ENCODE measurements at regions not wholly inside any gene's neighbourhood (a gene's known extent, or its start where the extent isn't known, plus 50 kb on each side); places are given as distances from the start of the nearest gene placed in this dataset.

DNA sequence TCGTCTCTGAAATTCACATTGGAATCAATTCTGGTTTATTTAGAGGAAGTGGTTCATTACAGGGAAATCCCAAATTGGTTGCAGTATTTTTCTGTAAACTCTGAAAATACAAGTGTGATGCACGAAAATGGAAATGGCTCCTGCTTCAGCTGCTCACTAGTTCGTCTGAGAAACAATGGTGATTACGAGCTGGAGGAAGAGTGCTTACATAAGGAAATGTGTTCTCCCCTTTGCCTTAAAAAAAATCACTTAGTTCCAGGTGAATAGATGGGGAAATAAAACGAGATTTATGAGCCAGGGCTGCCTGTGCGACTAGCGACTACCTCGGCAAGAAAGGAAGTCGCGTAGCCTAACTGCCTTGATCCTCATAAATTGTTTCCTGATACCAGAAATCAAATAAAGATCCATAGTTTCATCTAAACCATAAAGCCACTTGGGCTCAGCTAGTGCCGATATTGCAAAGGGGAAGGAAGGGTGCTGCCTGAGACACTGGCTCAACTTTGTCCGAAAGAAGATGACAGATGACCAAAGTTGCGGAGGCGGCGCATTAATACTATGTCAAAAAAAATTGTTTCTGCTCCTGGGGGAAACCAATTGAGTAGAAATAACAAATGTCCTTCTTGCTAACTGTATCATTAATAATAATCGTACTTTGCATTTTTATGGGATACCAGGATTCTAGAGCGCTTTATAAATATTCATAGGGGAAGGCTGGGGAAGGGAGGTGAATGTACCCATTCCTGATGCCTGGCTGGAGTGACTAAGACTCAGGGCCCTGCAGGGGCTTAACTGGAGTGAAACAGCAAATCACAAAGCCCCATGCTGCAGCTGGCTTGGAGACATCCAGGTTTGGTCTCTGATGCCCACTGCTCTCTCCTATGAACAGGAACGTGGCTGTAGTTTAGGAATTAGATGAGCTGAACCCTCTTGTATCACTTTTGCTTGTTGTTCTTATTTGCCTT is 185.7 kb downstream of the BLID start:
- Histone ChIP-seq H3K36me3 (ENCODE audit: low read length) (no peaks in the 10 kb centered on the region), H3K4me3 (ENCODE audit: insufficient read depth, low read length, poor library complexity, severe bottlenecking) (no peak overlapping the region), H3K4me2 (ENCODE audit: low read depth, low read length, poor library complexity, severe bottlenecking) (no peak overlapping the region), H3K9me2 (replicated peaks; ENCODE audit: insufficient read depth, low read length) (no peaks in the 10 kb centered on the region), H3K9me3 (ENCODE audit: insufficient read depth, low read length) (no peaks in the 10 kb centered on the region), H3K27ac (ENCODE audit: low read depth, low read length) (no peak overlapping the region), H3K9ac (ENCODE audit: low read length) (no peak overlapping the region), H4K20me1 (ENCODE audit: low read depth, low read length) (no peaks in the 10 kb centered on the region), H3F3A (ENCODE audit: insufficient read depth) (no peaks in the 10 kb centered on the region), H2AFZ (ENCODE audit: low read depth, low read length, severe bottlenecking) (no peak overlapping the region), H3K79me2 (ENCODE audit: insufficient read depth, low read length) (no peaks in the 10 kb centered on the region), H3K27me3 (ENCODE audit: low read length) (no peaks in the 10 kb centered on the region)
- TF ChIP-seq, protein P1, sequence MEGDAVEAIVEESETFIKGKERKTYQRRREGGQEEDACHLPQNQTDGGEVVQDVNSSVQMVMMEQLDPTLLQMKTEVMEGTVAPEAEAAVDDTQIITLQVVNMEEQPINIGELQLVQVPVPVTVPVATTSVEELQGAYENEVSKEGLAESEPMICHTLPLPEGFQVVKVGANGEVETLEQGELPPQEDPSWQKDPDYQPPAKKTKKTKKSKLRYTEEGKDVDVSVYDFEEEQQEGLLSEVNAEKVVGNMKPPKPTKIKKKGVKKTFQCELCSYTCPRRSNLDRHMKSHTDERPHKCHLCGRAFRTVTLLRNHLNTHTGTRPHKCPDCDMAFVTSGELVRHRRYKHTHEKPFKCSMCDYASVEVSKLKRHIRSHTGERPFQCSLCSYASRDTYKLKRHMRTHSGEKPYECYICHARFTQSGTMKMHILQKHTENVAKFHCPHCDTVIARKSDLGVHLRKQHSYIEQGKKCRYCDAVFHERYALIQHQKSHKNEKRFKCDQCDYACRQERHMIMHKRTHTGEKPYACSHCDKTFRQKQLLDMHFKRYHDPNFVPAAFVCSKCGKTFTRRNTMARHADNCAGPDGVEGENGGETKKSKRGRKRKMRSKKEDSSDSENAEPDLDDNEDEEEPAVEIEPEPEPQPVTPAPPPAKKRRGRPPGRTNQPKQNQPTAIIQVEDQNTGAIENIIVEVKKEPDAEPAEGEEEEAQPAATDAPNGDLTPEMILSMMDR (IDR thresholded peaks at IDR 0.05; ENCODE audit: insufficient read depth, low read length, poor library complexity, severe bottlenecking), result no peak
- TF ChIP-seq EZH2phosphoT487 (conservative IDR thresholded peaks at IDR 0.05; ENCODE audit: low read length), result no peak

DNA sequence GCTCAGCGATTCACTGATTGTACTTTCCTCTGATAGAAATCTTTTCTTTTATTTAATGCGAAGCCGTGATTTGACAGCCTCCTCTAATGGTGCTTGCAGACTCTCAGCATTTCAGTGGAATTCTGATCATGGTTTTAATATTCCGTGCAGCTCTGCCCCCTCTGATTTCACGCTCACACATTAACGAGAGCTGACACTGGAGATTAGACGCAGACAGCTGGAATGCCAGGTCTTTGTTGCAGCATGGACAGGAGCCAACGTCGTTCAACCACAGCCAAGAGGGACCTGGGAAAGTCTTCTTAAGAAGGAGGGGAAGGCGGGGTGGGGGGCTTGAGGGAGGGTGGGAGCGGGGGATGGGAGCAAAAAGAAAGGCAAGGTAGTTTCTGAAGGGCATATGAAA is 186.4 kb downstream of the BLID start:
- Histone ChIP-seq H3K4me3 (ENCODE audit: insufficient read depth, low read length, poor library complexity, severe bottlenecking) (no peak overlapping the region), H3K4me2 (ENCODE audit: low read depth, low read length, poor library complexity, severe bottlenecking) (no peak overlapping the region)

DNA sequence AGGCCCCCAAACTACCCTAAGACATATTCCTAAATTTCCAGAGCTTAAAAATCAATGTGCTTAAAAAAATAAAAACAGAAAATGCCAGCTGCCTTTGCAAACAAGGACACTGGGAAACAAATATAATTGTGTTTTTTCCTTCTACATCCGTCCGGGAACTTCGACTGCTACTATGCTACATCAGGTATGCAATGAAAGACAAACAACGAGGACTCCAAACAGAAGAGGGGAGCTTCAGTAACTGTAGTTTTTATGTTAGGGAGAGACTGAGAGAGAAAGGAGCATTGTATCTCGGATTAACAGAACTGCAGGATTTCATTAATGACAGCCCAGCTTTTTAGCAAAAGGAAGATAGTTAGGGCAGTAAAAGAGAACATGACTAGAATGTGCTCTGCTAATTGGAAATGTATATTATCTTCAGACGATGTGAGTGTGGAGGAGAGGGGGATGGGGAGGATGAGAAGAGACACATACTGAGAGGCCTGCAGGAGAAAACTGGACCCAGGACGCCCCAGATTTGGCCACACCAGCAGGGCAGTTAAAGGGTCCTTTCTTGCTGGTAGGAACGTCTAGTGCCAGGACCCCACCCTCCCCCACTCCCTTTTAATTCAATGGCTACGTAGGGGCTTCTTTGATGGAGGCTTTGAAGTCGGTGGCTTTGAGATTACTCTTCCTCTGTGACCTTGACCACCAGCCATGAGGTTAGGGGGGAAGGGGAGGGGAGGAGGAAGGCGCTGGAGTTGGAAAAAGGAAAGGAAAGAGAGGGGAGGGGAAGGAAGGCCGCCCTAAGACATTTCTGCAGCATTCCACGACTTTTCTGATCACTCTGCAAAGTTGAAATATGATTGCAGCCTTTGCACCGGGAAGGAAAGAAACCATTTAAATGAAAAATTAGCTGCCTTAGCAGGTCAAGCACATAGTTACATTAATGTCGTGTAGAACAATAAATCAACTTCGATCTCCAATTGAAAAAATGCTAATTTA is 187.1 kb downstream of the BLID start:
- no peak overlapping the region for H3K9ac ChIP-seq (ENCODE audit: low read length)
- no peak overlapping the region for H3K4me3 ChIP-seq (ENCODE audit: insufficient read depth, low read length, poor library complexity, severe bottlenecking)
- H3K27me3 ChIP-seq (ENCODE audit: low read length), result no peaks in the 10 kb centered on the region
- H3K9me2 ChIP-seq (replicated peaks; ENCODE audit: insufficient read depth, low read length), result no peaks in the 10 kb centered on the region
- H3F3A ChIP-seq (ENCODE audit: insufficient read depth), result no peaks in the 10 kb centered on the region
- H3K27ac ChIP-seq (ENCODE audit: low read depth, low read length), result no peak overlapping the region
- H3K36me3 ChIP-seq (ENCODE audit: low read length), result no peaks in the 10 kb centered on the region
- no peak overlapping the region for H3K4me2 ChIP-seq (ENCODE audit: low read depth, low read length, poor library complexity, severe bottlenecking)
- H3K79me2 ChIP-seq (ENCODE audit: insufficient read depth, low read length), result no peaks in the 10 kb centered on the region
- no peak for TF ChIP-seq EZH2phosphoT487 (conservative IDR thresholded peaks at IDR 0.05; ENCODE audit: low read length)
- TF ChIP-seq, protein P1 (IDR thresholded peaks at IDR 0.05; ENCODE audit: insufficient read depth, low read length, poor library complexity, severe bottlenecking), result no peak
- no peaks in the 10 kb centered on the region for H3K9me3 ChIP-seq (ENCODE audit: insufficient read depth, low read length)
- no peak overlapping the region for H2AFZ ChIP-seq (ENCODE audit: low read depth, low read length, severe bottlenecking)
- no peaks in the 10 kb centered on the region for H4K20me1 ChIP-seq (ENCODE audit: low read depth, low read length)

More for the DNA sequence above, 186.4 kb downstream of the BLID start:
- Histone ChIP-seq H2AFZ (ENCODE audit: low read depth, low read length, severe bottlenecking) (no peak overlapping the region), H3K79me2 (ENCODE audit: insufficient read depth, low read length) (no peaks in the 10 kb centered on the region), H3K9me3 (ENCODE audit: insufficient read depth, low read length) (no peaks in the 10 kb centered on the region), H3F3A (ENCODE audit: insufficient read depth) (no peaks in the 10 kb centered on the region), H3K36me3 (ENCODE audit: low read length) (no peaks in the 10 kb centered on the region), H3K27me3 (ENCODE audit: low read length) (no peaks in the 10 kb centered on the region), H3K27ac (ENCODE audit: low read depth, low read length) (no peak overlapping the region), H4K20me1 (ENCODE audit: low read depth, low read length) (no peaks in the 10 kb centered on the region), H3K9me2 (replicated peaks; ENCODE audit: insufficient read depth, low read length) (no peaks in the 10 kb centered on the region), H3K9ac (ENCODE audit: low read length) (no peak overlapping the region)
- TF ChIP-seq, protein P1 (IDR thresholded peaks at IDR 0.05; ENCODE audit: insufficient read depth, low read length, poor library complexity, severe bottlenecking), result no peak
- TF ChIP-seq EZH2phosphoT487 (conservative IDR thresholded peaks at IDR 0.05; ENCODE audit: low read length), result no peak

Data from SU-DHL-6 (cell line).